ENCODE measurements at regions not wholly inside any gene's neighbourhood (a gene's known extent, or its start where the extent isn't known, plus 50 kb on each side); places are given as distances from the start of the nearest gene placed in this dataset.

DNA sequence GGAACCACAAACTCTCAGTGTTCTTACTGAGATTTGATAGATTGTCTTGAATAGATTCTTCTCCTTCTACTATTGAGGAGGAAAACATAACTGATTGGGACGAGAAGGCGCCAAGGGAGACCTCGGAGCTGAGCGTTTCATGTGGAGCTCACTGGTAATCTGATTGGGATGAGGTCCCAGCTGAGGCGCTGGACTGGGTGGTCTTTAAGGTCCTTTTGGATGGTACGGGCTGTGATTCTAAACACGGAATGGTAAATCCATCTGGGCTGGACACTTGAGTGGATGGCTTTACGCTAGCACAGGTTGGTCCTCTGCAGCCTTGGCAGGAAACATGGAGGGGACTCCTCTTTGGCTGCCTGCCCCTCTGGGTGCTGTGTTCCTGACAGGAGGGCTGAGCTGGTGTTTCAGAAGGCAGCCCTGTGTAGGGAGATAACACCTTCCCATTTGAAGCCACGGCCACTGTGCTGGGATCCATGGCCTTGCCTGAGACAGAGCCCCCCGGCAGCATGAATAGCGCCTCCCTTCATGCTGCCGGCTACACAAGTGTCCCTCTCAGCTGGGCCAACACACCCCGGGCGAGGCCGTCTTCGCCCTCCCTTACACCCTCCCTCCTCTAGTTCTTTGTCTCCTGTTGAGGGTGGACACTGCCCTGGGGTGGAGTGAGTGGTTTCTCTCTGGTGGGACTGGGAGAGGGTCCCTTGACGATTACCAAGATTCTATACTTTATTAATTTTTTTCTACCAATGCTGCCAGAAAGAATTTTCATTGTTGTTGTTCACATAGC is 203.2 kb upstream of the SHH start:
- TF ChIP-seq ELK1 (IDR thresholded peaks at IDR 0.05; ENCODE audit: borderline replicate concordance, low read depth, low read length) (no peak), RFX5 (IDR thresholded peaks at IDR 0.05; ENCODE audit: low read depth, low read length) (no peak), POLR2A (IDR thresholded peaks at IDR 0.05; ENCODE audit: low read depth, low read length) (no peak), MXI1 (IDR thresholded peaks at IDR 0.05; ENCODE audit: borderline replicate concordance, low read depth, low read length) (no peak), SMC3 (IDR thresholded peaks at IDR 0.05; ENCODE audit: low read depth, low read length) (no peak)
- TF ChIP-seq, protein P1, sequence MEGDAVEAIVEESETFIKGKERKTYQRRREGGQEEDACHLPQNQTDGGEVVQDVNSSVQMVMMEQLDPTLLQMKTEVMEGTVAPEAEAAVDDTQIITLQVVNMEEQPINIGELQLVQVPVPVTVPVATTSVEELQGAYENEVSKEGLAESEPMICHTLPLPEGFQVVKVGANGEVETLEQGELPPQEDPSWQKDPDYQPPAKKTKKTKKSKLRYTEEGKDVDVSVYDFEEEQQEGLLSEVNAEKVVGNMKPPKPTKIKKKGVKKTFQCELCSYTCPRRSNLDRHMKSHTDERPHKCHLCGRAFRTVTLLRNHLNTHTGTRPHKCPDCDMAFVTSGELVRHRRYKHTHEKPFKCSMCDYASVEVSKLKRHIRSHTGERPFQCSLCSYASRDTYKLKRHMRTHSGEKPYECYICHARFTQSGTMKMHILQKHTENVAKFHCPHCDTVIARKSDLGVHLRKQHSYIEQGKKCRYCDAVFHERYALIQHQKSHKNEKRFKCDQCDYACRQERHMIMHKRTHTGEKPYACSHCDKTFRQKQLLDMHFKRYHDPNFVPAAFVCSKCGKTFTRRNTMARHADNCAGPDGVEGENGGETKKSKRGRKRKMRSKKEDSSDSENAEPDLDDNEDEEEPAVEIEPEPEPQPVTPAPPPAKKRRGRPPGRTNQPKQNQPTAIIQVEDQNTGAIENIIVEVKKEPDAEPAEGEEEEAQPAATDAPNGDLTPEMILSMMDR (conservative IDR thresholded peaks at IDR 0.05; ENCODE audit: low read depth, low read length): no peak
